IMR-90 (cell line): ENCODE measurements at regions not wholly inside any gene's neighbourhood (a gene's known extent, or its start where the extent isn't known, plus 50 kb on each side); places are given as distances from the start of the nearest gene placed in this dataset.
A peak's percentile ranks its signal among the peaks of the same experiment; 100 is the strongest.

ENCODE experiments used
- ATAC-seq: fragments of 200-7000 bp; cut with Tn5 transposase; 2 replicates; pipeline ENCODE4 v1.9.1; 2020; ENCODE audit warnings: low read depth, mild to moderate bottlenecking, moderate library complexity
- BruUV-seq: library from RNA; stranded (reverse); fragments of 400-500 nt; replicated peaks from 2 replicates; lab custom pipeline; 2021; lab: Mats Ljungman, UMichigan
- CTCF ChIA-PET: fragments of 300-600 bp; formaldehyde crosslinking; extraction: SDS; loops from one replicate; lab custom pipeline; 2021; ENCODE audit warnings: antibody characterized with exemption; lab: Yijun Ruan, JAX
- POLR2A ChIA-PET: fragments of 300-600 bp; sonication (Branson Sonifier 250); formaldehyde crosslinking; loops from one replicate; lab custom pipeline; 2022; ENCODE audit warnings: antibody characterized with exemption; ENCODE audit not compliant: unreplicated experiment; lab: Charles Lee
- DNase-seq: peaks from one replicate; pipeline ENCODE4 v3.0.0; 2013
- H2AFZ ChIP-seq: replicated peaks from 2 replicates; pipeline ENCODE3; 2013; ENCODE audit warnings: low read length, mild to moderate bottlenecking; ENCODE audit not compliant: poor library complexity
- H2AK5ac ChIP-seq: 2 replicates; pipeline ENCODE4 v1.6.1; 2013; ENCODE audit warnings: low read depth, low read length, inconsistent platforms
- H2AK9ac ChIP-seq: replicated peaks from 2 replicates; pipeline ENCODE3; 2013; ENCODE audit warnings: mild to moderate bottlenecking, low read depth, low read length, moderate library complexity; ENCODE audit not compliant: poor library complexity
- H2BK120ac ChIP-seq: 2 replicates; pipeline ENCODE4 v1.6.1; 2013; ENCODE audit warnings: low read depth, low read length, inconsistent platforms
- H2BK15ac ChIP-seq: 3 replicates; pipeline ENCODE4 v1.6.1; 2013; ENCODE audit warnings: low read depth, low read length, inconsistent platforms
- H2BK20ac ChIP-seq: 2 replicates; pipeline ENCODE4 v1.6.1; 2013; ENCODE audit warnings: low read depth, mild to moderate bottlenecking, inconsistent platforms, low read length, moderate library complexity
- H2BK5ac ChIP-seq: 2 replicates; pipeline ENCODE4 v1.6.1; 2013; ENCODE audit warnings: mild to moderate bottlenecking, low read depth, low read length, inconsistent platforms; ENCODE audit not compliant: poor library complexity, severe bottlenecking
- H3K14ac ChIP-seq: replicated peaks from 2 replicates; pipeline ENCODE4 v1.6.1; 2013; ENCODE audit warnings: low read depth, low read length, inconsistent platforms
- H3K18ac ChIP-seq: 2 replicates; pipeline ENCODE4 v1.6.1; 2013; ENCODE audit warnings: low read depth, low read length, control low read depth
- H3K23ac ChIP-seq: 2 replicates; pipeline ENCODE4 v1.6.1; 2013; ENCODE audit warnings: low read depth, low read length, inconsistent platforms
- H3K27ac ChIP-seq: 2 replicates; pipeline ENCODE4 v1.5.1; 2013; ENCODE audit warnings: mild to moderate bottlenecking, control low read depth, low read length; ENCODE audit not compliant: insufficient read depth
- H3K27me3 ChIP-seq: 2 replicates; pipeline ENCODE4 v1.6.1; 2013; ENCODE audit warnings: low read length; ENCODE audit not compliant: control insufficient read depth, insufficient read depth
- H3K36me3 ChIP-seq: 2 replicates; pipeline ENCODE4 v1.6.1; 2013; ENCODE audit warnings: low read length, mixed read lengths; ENCODE audit not compliant: control insufficient read depth, insufficient read depth
- H3K4ac ChIP-seq: 2 replicates; pipeline ENCODE4 v1.6.1; 2013; ENCODE audit warnings: low read depth, low read length, inconsistent platforms
- H3K4me1 ChIP-seq: 2 replicates; pipeline ENCODE4 v1.6.1; 2013; ENCODE audit warnings: low read length, mixed read lengths; ENCODE audit not compliant: control insufficient read depth, insufficient read depth
- H3K4me2 ChIP-seq: 2 replicates; pipeline ENCODE4 v1.6.1; 2013; ENCODE audit warnings: low read depth, mild to moderate bottlenecking, control low read depth, low read length, moderate library complexity
- H3K4me3 ChIP-seq: 2 replicates; pipeline ENCODE4 v1.5.1; 2013; ENCODE audit warnings: low read depth, mild to moderate bottlenecking, control low read depth, low read length, moderate library complexity; ENCODE audit not compliant: insufficient read depth
- H3K56ac ChIP-seq: 2 replicates; pipeline ENCODE4 v1.6.1; 2013; ENCODE audit warnings: low read length, inconsistent platforms; ENCODE audit not compliant: insufficient read depth; ENCODE audit errors: extremely low read depth
- H3K79me1 ChIP-seq, 2 experiments: 2 replicates each; pipeline ENCODE4 v1.6.1; 2013; ENCODE audit warnings: low read length in 2 of 2, inconsistent platforms in 1 of 2, low read depth in 1 of 2
- H3K9ac ChIP-seq: 2 replicates; pipeline ENCODE4 v1.6.1; 2013; ENCODE audit warnings: low read depth, low read length, control low read depth
- H3K9me1 ChIP-seq: 2 replicates; pipeline ENCODE4 v1.6.1; 2013; ENCODE audit warnings: low read length, inconsistent platforms; ENCODE audit not compliant: insufficient read depth
- H3K9me3 ChIP-seq: 2 replicates; pipeline ENCODE4 v1.6.1; 2013; ENCODE audit warnings: low read length; ENCODE audit not compliant: control insufficient read depth, insufficient read depth
- H4K20me1 ChIP-seq: 2 replicates; pipeline ENCODE4 v1.6.1; 2013; ENCODE audit warnings: low read length, inconsistent platforms; ENCODE audit not compliant: insufficient read depth
- H4K5ac ChIP-seq: 2 replicates; pipeline ENCODE4 v1.6.1; 2013; ENCODE audit warnings: mild to moderate bottlenecking, low read depth, low read length, control low read depth
- H4K8ac ChIP-seq, 2 experiments: 2 replicates each; pipeline ENCODE4 v1.6.1; 2013; ENCODE audit warnings: low read depth in 2 of 2, low read length in 2 of 2, control low read depth in 1 of 2, inconsistent platforms in 1 of 2
- H4K91ac ChIP-seq: 2 replicates; pipeline ENCODE4 v1.6.1; 2013; ENCODE audit warnings: low read depth, low read length, inconsistent platforms; ENCODE audit not compliant: insufficient read depth
- BHLHE40 ChIP-seq: fragments of 150-350 bp; IDR thresholded peaks from 2 replicates; pipeline ENCODE4 v1.6.1; 2016; ENCODE audit warnings: mild to moderate bottlenecking, low read depth, low read length
- CEBPB ChIP-seq: IDR thresholded peaks from 2 replicates; pipeline ENCODE4 v1.6.1; 2012; ENCODE audit warnings: low read depth, low read length, improper control_type of control experiment
- CHD1 ChIP-seq: IDR thresholded peaks from 2 replicates; pipeline ENCODE4 v1.6.1; 2012; ENCODE audit warnings: low read depth, low read length, improper control_type of control experiment
- CTCF ChIP-seq: conservative IDR thresholded peaks from 2 replicates; pipeline ENCODE4 v1.5.1; 2012; ENCODE audit warnings: mild to moderate bottlenecking, low read depth, low read length, improper control_type of control experiment
- ELK1 ChIP-seq: fragments of 150-350 bp; IDR thresholded peaks from 2 replicates; pipeline ENCODE4 v1.6.1; 2016; ENCODE audit warnings: low read depth, mild to moderate bottlenecking, low read length, moderate library complexity, borderline replicate concordance
- FOS ChIP-seq: fragments of 150-350 bp; IDR thresholded peaks from 2 replicates; pipeline ENCODE4 v1.6.1; 2016; ENCODE audit warnings: low read depth, low read length
- MAFK ChIP-seq: IDR thresholded peaks from 2 replicates; pipeline ENCODE4 v1.6.1; 2012; ENCODE audit warnings: low read depth, low read length, improper control_type of control experiment
- MAZ ChIP-seq: IDR thresholded peaks from 2 replicates; pipeline ENCODE4 v1.6.1; 2012; ENCODE audit warnings: low read depth, mild to moderate bottlenecking, low read length, improper control_type of control experiment, moderate library complexity, borderline replicate concordance
- MXI1 ChIP-seq: IDR thresholded peaks from 2 replicates; pipeline ENCODE4 v1.6.1; 2012; ENCODE audit warnings: low read depth, mild to moderate bottlenecking, low read length, moderate library complexity, borderline replicate concordance
- NFE2L2 ChIP-seq: fragments of 150-350 bp; IDR thresholded peaks from 2 replicates; pipeline ENCODE4 v1.6.1; 2016; ENCODE audit warnings: low read depth, mild to moderate bottlenecking, low read length
- POLR2A ChIP-seq: IDR thresholded peaks from 2 replicates; pipeline ENCODE4 v1.6.1; 2012; ENCODE audit warnings: mild to moderate bottlenecking, low read depth, low read length
- RAD21 ChIP-seq: IDR thresholded peaks from 2 replicates; pipeline ENCODE4 v1.6.1; 2012; ENCODE audit warnings: low read length, improper control_type of control experiment
- RCOR1 ChIP-seq: IDR thresholded peaks from 2 replicates; pipeline ENCODE4 v1.6.1; 2012; ENCODE audit warnings: mild to moderate bottlenecking, low read length, improper control_type of control experiment; ENCODE audit not compliant: insufficient replicate concordance
- RFX5 ChIP-seq: IDR thresholded peaks from 2 replicates; pipeline ENCODE4 v1.8.0; 2012; ENCODE audit warnings: low read depth, mild to moderate bottlenecking, low read length, moderate library complexity
- SMC3 ChIP-seq: fragments of 150-350 bp; IDR thresholded peaks from 2 replicates; pipeline ENCODE4 v1.6.1; 2016; ENCODE audit warnings: low read depth, mild to moderate bottlenecking, antibody characterized with exemption, low read length, moderate library complexity
- USF2 ChIP-seq: fragments of 150-350 bp; IDR thresholded peaks from 2 replicates; pipeline ENCODE4 v1.6.1; 2017; ENCODE audit warnings: mild to moderate bottlenecking, antibody characterized with exemption, low read length, low read depth
- WGBS, 2 experiments: methylation state at CpG; one replicate each; pipeline versions ENCODE4 v1.1.5 to v1.1.7; 2013; ENCODE audit warnings: missing lambda C conversion rate in 2 of 2; ENCODE audit not compliant: insufficient read length in 1 of 2; ENCODE audit errors: extremely low coverage in 2 of 2; 5-methylcytosine and 5-hydroxymethylcytosine counted together
- dilution Hi-C: fragments of 300-500 bp; cut with HindIII; formaldehyde crosslinking; loops from one replicate; pipeline ENCODE4 v1.14.3; 2018; ENCODE audit warnings: low sequenced_read_pairs; ENCODE audit not compliant: unreplicated experiment
- in situ Hi-C: fragments of 300-500 bp; cut with MboI; formaldehyde crosslinking; loops from 3 replicates; pipeline ENCODE4 v1.14.3; 2019; ENCODE audit warnings: low sequenced_read_pairs, inconsistent platforms, mixed read lengths
- intact Hi-C: fragments of 100-400 bp; cut with micrococcal nuclease; formaldehyde crosslinking; loops from 2 replicates; pipeline ENCODE4 v1.10.0; 2022

- Histone ChIP-seq H3K36me3 (no peaks in the 10 kb centered on the region), H2AFZ (no peak overlapping the region), H2AK5ac (no peak overlapping the region), H4K5ac (no peak overlapping the region), H3K4me1 (0 out of 2 replicates have a peak, but pooled peaks cover 2% of the 10 kb centered on the region), H3K56ac (no peak overlapping the region), H3K9me1 (no peaks in the 10 kb centered on the region), H2AK9ac (no peak overlapping the region), H4K20me1 (no peaks in the 10 kb centered on the region), H3K9ac (no peak overlapping the region), H3K27me3 (no peaks in the 10 kb centered on the region), H3K79me1 (no peaks in the 10 kb centered on the region), H3K4ac (no peak overlapping the region), H2BK20ac (no peak overlapping the region), H3K9me3 (peaks cover 2% of the 10 kb centered on the region; the same call in 1 of the 2 replicates), H3K18ac (no peak overlapping the region), H3K4me2 (no peak overlapping the region), H3K23ac (no peak overlapping the region), H2BK15ac (no peak overlapping the region), H4K8ac (no peak overlapping the region), H2BK5ac (no peak overlapping the region), H3K14ac (no peak overlapping the region), H3K27ac (no peak overlapping the region), H4K91ac (no peak overlapping the region), H3K4me3 (no peak overlapping the region), H2BK120ac (peak overlapping the region; percentile 32)
- TF ChIP-seq CHD1, result no peak
- no peak for TF ChIP-seq RFX5
- no peak for TF ChIP-seq NFE2L2
- TF ChIP-seq MXI1, result no peak
- no peak for TF ChIP-seq CEBPB
- TF ChIP-seq ELK1, result no peak
- TF ChIP-seq SMC3, result no peak
- TF ChIP-seq FOS, result no peak
- no peak for TF ChIP-seq USF2
- no peak for TF ChIP-seq BHLHE40
- TF ChIP-seq MAFK, result no peak
- TF ChIP-seq POLR2A, result no peak
- no peak for TF ChIP-seq RCOR1
- TF ChIP-seq CTCF, result no peak
- no peak for TF ChIP-seq RAD21
- TF ChIP-seq MAZ, result no peak
- in situ Hi-C loops, result no loop called here
- dilution Hi-C loops, result no loop called here
- no CpG with 5 or more reads among the region's 3 CpGs for WGBS, 2 experiments
- POLR2A ChIA-PET, result no interaction called here
- ATAC-seq, result peak; percentile 75
- intact Hi-C loops, result no loop called here
- peak; percentile 65 for DNase-seq
- CTCF ChIA-PET, result no interaction called here
- no TSS peak for BruUV-seq
Measured at GRCh38 chr5:84535281-84535680, 150.6 kb upstream of the EDIL3 start.
